ENCODE measurements at regions not wholly inside any gene's neighbourhood (a gene's known extent, or its start where the extent isn't known, plus 50 kb on each side); places are given as distances from the start of the nearest gene placed in this dataset.

GRCh38 chr5:56327809-56328208 lies 94.7 kb upstream of the ANKRD55 start:
- H3K27ac ChIP-seq (replicated peaks) = no peak overlapping the region
- TF ChIP-seq GABPA (IDR thresholded peaks at IDR 0.05; ENCODE audit: low read depth) (no peak), REST (IDR thresholded peaks at IDR 0.05; ENCODE audit: insufficient replicate concordance, low read depth) (no peak)
- H3K4me3 ChIP-seq (replicated peaks; ENCODE audit: insufficient read depth, low read length) = no peak overlapping the region
- H3K27me3 ChIP-seq (ENCODE audit: insufficient read depth, poor library complexity, severe bottlenecking) = no peaks in the 10 kb centered on the region
- no peak for DNase-seq (ENCODE audit: low read depth in 1 of 2, low spot score in 1 of 2)

DNA sequence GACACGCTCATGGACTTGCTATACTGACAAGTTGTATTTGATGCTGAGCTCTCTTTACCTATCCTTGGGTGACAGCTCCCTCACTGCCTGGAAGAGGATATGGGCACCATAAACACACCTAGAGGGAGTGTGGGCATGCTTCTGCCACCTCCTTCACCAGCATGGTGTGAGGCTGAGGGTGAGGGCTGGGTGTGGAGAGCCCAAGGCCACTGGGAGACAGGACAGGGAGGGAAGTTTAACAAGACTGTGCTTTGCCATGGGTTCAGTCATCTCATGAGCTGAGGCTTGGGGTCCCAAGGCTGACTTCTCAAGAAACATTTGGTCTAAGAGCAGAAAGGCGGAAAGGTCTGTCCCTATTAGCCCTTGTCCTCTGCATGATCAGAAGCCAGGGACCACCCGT lies 93.6 kb upstream of the ANKRD55 start:
- Histone ChIP-seq H3K4me3 (replicated peaks; ENCODE audit: insufficient read depth, low read length) (no peak overlapping the region), H3K27me3 (ENCODE audit: insufficient read depth, poor library complexity, severe bottlenecking) (no peaks in the 10 kb centered on the region), H3K27ac (replicated peaks) (no peak overlapping the region)
- TF ChIP-seq SPI1 (IDR thresholded peaks at IDR 0.05; ENCODE audit: borderline replicate concordance, low read depth) (no peak), POLR2AphosphoS5 (IDR thresholded peaks at IDR 0.05; ENCODE audit: low read depth) (no peak), GABPA (IDR thresholded peaks at IDR 0.05; ENCODE audit: low read depth) (no peak), REST (IDR thresholded peaks at IDR 0.05; ENCODE audit: insufficient replicate concordance, low read depth) (no peak), CTCF (IDR thresholded peaks at IDR 0.05; ENCODE audit: insufficient read depth, low read length) (no peak)
- no peak for DNase-seq (ENCODE audit: low read depth in 1 of 2, low spot score in 1 of 2)

DNA sequence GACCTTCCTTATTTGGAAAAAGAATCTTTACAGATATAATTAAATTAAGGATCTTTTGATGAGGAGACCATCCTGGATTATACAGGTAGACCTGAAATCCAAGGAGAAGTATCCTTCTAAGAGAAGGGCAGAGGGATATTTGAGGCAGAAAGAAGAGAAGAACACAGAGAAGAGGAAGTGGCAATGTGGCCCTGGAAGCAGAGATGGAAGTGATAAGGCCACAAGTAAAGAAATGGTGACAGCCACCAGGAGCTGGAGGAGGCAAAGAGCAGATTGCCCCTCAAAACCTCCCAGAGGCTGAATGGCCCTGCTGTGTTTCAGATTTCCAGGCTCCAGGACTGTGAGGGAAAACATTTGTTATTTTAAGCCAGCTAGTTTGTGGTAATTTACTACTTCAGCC lies 93.0 kb upstream of the ANKRD55 start:
- Histone ChIP-seq H3K27ac (replicated peaks) (no peak overlapping the region), H3K4me3 (replicated peaks; ENCODE audit: insufficient read depth, low read length) (no peak overlapping the region), H3K27me3 (ENCODE audit: insufficient read depth, poor library complexity, severe bottlenecking) (no peaks in the 10 kb centered on the region)
- DNase-seq (ENCODE audit: low read depth in 1 of 2, low spot score in 1 of 2) = peak in 1 of 2 experiments; percentile 3
- TF ChIP-seq REST (IDR thresholded peaks at IDR 0.05; ENCODE audit: insufficient replicate concordance, low read depth) (no peak), SPI1 (IDR thresholded peaks at IDR 0.05; ENCODE audit: borderline replicate concordance, low read depth) (peak; percentile 77)

- no peak overlapping the region for H3K27ac ChIP-seq (replicated peaks)
- no peaks in the 10 kb centered on the region for H3K27me3 ChIP-seq (ENCODE audit: insufficient read depth, poor library complexity, severe bottlenecking)
- TF ChIP-seq POLR2AphosphoS5 (IDR thresholded peaks at IDR 0.05; ENCODE audit: low read depth) = no peak
- TF ChIP-seq REST (IDR thresholded peaks at IDR 0.05; ENCODE audit: insufficient replicate concordance, low read depth) = no peak
- no peak for TF ChIP-seq GABPA (IDR thresholded peaks at IDR 0.05; ENCODE audit: low read depth)
- TF ChIP-seq SPI1 (IDR thresholded peaks at IDR 0.05; ENCODE audit: borderline replicate concordance, low read depth) = no peak
- TF ChIP-seq CTCF (IDR thresholded peaks at IDR 0.05; ENCODE audit: insufficient read depth, low read length) = no peak
- DNase-seq (ENCODE audit: low read depth in 1 of 2, low spot score in 1 of 2) = no peak
- no peak overlapping the region for H3K4me3 ChIP-seq (replicated peaks; ENCODE audit: insufficient read depth, low read length)
These were observed 91.9 kb upstream of the ANKRD55 start for GRCh38 chr5:56325039-56325438.

All from HL-60 (cell line).